Neural progenitor cell (in vitro differentiated cells): ENCODE measurements at regions not wholly inside any gene's neighbourhood (a gene's known extent, or its start where the extent isn't known, plus 50 kb on each side); places are given as distances from the start of the nearest gene placed in this dataset.

ENCODE experiments used
- EZH2 ChIP-seq: fragments of 200-600 bp; sonication (generic); IDR thresholded peaks from 2 replicates; pipeline ENCODE4 v1.6.1; 2017; ENCODE audit warnings: antibody characterized with exemption, mild to moderate bottlenecking, moderate library complexity
- TF ChIP-seq, protein P1 (sequence below): fragments of 200-600 bp; sonication (generic); IDR thresholded peaks from 2 replicates; pipeline ENCODE4 v1.5.1; 2017; ENCODE audit warnings: antibody characterized with exemption, mild to moderate bottlenecking

DNA sequence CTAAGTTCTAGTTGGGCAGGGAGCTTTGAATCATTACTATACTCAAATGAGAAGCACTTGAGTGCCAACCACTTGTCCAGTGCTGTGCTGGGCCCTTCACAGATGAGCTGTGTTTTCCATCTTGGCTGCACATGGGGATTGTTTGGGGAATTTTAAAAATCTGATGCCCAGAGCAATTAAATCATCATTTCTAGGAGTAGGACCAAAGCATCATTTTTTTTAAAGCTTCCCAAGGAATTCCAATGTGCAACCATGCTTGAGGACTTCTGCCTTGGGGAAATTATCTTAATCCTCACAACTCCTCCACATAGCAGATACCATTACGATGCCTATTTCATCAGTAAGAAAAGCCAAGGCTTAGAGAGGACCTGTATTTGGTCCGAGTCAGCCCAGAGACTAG is 131.4 kb downstream of the TMEM174 start:
- TF ChIP-seq, protein P1, sequence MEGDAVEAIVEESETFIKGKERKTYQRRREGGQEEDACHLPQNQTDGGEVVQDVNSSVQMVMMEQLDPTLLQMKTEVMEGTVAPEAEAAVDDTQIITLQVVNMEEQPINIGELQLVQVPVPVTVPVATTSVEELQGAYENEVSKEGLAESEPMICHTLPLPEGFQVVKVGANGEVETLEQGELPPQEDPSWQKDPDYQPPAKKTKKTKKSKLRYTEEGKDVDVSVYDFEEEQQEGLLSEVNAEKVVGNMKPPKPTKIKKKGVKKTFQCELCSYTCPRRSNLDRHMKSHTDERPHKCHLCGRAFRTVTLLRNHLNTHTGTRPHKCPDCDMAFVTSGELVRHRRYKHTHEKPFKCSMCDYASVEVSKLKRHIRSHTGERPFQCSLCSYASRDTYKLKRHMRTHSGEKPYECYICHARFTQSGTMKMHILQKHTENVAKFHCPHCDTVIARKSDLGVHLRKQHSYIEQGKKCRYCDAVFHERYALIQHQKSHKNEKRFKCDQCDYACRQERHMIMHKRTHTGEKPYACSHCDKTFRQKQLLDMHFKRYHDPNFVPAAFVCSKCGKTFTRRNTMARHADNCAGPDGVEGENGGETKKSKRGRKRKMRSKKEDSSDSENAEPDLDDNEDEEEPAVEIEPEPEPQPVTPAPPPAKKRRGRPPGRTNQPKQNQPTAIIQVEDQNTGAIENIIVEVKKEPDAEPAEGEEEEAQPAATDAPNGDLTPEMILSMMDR, result no peak
- no peak for TF ChIP-seq EZH2
